Mesendoderm (in vitro differentiated cells): ENCODE measurements at regions not wholly inside any gene's neighbourhood (a gene's known extent, or its start where the extent isn't known, plus 50 kb on each side); places are given as distances from the start of the nearest gene placed in this dataset.

Experiments
- DNase-seq: peaks from one replicate; pipeline ENCODE4 v3.0.0; 2013
- H2AK5ac ChIP-seq: 2 replicates; pipeline ENCODE4 v1.6.1; 2013; ENCODE audit warnings: low read length, inconsistent platforms
- H2BK120ac ChIP-seq: 2 replicates; pipeline ENCODE4 v1.6.1; 2013; ENCODE audit warnings: low read depth, mild to moderate bottlenecking, low read length, moderate library complexity, mixed read lengths
- H2BK15ac ChIP-seq: replicated peaks from 2 replicates; pipeline ENCODE4 v1.6.1; 2013; ENCODE audit warnings: low read depth, mild to moderate bottlenecking, moderate library complexity
- H2BK5ac ChIP-seq: 2 replicates; pipeline ENCODE4 v1.6.1; 2013; ENCODE audit warnings: low read length, inconsistent platforms
- H3K18ac ChIP-seq: 2 replicates; pipeline ENCODE4 v1.6.1; 2013; ENCODE audit warnings: mild to moderate bottlenecking, low read length, mixed read lengths
- H3K23ac ChIP-seq: one replicate; pipeline ENCODE4 v1.6.1; 2013; ENCODE audit warnings: low read length
- H3K27ac ChIP-seq: 2 replicates; pipeline ENCODE4 v1.5.1; 2013; ENCODE audit warnings: low read depth, mild to moderate bottlenecking, inconsistent platforms, low read length, moderate library complexity
- H3K27me3 ChIP-seq: 2 replicates; pipeline ENCODE4 v1.6.1; 2013; ENCODE audit warnings: low read length, control low read depth, mild to moderate bottlenecking, inconsistent platforms; ENCODE audit not compliant: insufficient read depth, poor library complexity
- H3K36me3 ChIP-seq: 2 replicates; pipeline ENCODE4 v1.6.1; 2013; ENCODE audit warnings: low read length, inconsistent platforms; ENCODE audit not compliant: control insufficient read depth, insufficient read depth
- H3K4ac ChIP-seq: one replicate; pipeline ENCODE4 v1.6.1; 2013; ENCODE audit warnings: low read depth, mild to moderate bottlenecking, low read length, moderate library complexity
- H3K4me1 ChIP-seq: 2 replicates; pipeline ENCODE4 v1.6.1; 2013; ENCODE audit warnings: low read depth, low read length, inconsistent platforms; ENCODE audit not compliant: control insufficient read depth
- H3K4me2 ChIP-seq: 2 replicates; pipeline ENCODE4 v1.6.1; 2013; ENCODE audit warnings: low read length
- H3K4me3 ChIP-seq: 2 replicates; pipeline ENCODE4 v1.5.1; 2013; ENCODE audit warnings: mild to moderate bottlenecking, low read length
- H3K56ac ChIP-seq: one replicate; pipeline ENCODE4 v1.6.1; 2013; ENCODE audit warnings: low read length
- H3K79me1 ChIP-seq: 2 replicates; pipeline ENCODE4 v1.6.1; 2013; ENCODE audit warnings: low read length, inconsistent platforms
- H3K79me2 ChIP-seq: 2 replicates; pipeline ENCODE4 v1.6.1; 2013; ENCODE audit warnings: mild to moderate bottlenecking, low read length; ENCODE audit not compliant: control insufficient read depth, insufficient read depth
- H3K9ac ChIP-seq: 2 replicates; pipeline ENCODE4 v1.6.1; 2013; ENCODE audit warnings: low read length, inconsistent platforms
- H4K5ac ChIP-seq: one replicate; pipeline ENCODE4 v1.6.1; 2013; ENCODE audit warnings: low read length
- H4K8ac ChIP-seq: one replicate; pipeline ENCODE4 v1.6.1; 2013; ENCODE audit warnings: low read depth, mild to moderate bottlenecking, control low read depth, low read length, moderate library complexity
- WGBS: extraction: QIAGEN DNeasy Blood & Tissue Kit; methylation state at CpG from one replicate; pipeline ENCODE4 v1.1.7; 2013; ENCODE audit warnings: low lambda C conversion rate, missing lambda C conversion rate; ENCODE audit not compliant: insufficient coverage; ENCODE audit errors: extremely low coverage; 5-methylcytosine and 5-hydroxymethylcytosine counted together

DNA sequence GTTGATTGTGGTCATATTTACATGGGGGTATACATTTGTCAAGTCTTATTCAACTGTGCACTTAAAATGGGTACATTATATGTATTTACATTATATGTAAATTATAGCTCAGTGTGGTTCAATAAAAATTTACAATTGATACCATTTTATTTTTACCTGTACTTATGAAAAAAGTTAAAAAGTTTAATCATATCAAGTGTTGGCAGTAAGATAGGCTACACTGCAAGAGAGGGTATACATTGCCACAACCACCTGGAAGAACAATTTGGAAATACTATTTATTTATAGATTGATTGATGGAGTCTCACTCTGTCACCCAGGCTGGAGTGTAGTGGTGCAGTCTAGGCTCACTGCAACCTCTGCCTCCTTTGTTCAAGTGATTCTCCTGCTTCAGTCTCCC lies 453.3 kb downstream of the XYLT1 start:
- no peak overlapping the region for H2BK120ac ChIP-seq
- no peak overlapping the region for H2BK5ac ChIP-seq
- no peak overlapping the region for H3K23ac ChIP-seq
- no peak overlapping the region for H3K4me3 ChIP-seq
- no peak overlapping the region for H3K4ac ChIP-seq
- no peaks in the 10 kb centered on the region for H3K4me1 ChIP-seq
- no peak overlapping the region for H3K56ac ChIP-seq
- no peak overlapping the region for H3K27ac ChIP-seq
- no peak overlapping the region for H4K8ac ChIP-seq
- no peak overlapping the region for H3K18ac ChIP-seq
- H4K5ac ChIP-seq, result no peak overlapping the region
- no peak overlapping the region for H2AK5ac ChIP-seq
- no peaks in the 10 kb centered on the region for H3K36me3 ChIP-seq
- no peaks in the 10 kb centered on the region for H3K79me1 ChIP-seq
- no peak overlapping the region for H2BK15ac ChIP-seq
- no peaks in the 10 kb centered on the region for H3K27me3 ChIP-seq
- H3K79me2 ChIP-seq, result no peaks in the 10 kb centered on the region
- H3K9ac ChIP-seq, result no peak overlapping the region
- no peak overlapping the region for H3K4me2 ChIP-seq
- DNase-seq, result no peak

- H3K4me3 ChIP-seq, result no peak overlapping the region
- no CpG with 5 or more reads among the region's 4 CpGs for WGBS
Measured at GRCh38 chr16:17018585-17018939, 452.2 kb downstream of the XYLT1 start.

DNA sequence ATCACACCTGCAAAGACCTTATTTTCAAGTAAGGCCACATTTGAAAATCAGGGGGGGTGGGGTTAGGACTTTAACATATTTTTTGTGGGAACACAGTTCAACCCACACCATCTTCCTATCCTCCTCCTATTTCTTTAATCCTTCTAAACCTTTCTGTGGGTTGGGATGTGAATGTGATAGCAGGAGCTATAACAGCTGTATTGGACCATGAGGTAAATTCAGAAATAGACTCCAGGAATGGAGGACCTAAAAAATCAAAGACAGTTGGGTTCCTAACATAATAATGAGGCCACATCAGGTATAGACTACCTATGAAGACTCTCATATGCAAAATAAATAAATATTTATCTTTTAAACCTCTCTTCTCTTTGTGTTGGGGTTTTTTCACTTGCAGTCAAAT lies 451.4 kb downstream of the XYLT1 start:
- H3K79me2 ChIP-seq, result no peaks in the 10 kb centered on the region

More at GRCh38 chr16:17018585-17018939, 452.2 kb downstream of the XYLT1 start:
- H3K27ac ChIP-seq, result no peak overlapping the region
- peak; percentile 68 for DNase-seq
- no peak overlapping the region for H3K56ac ChIP-seq
- H3K36me3 ChIP-seq, result no peaks in the 10 kb centered on the region
- no peak overlapping the region for H3K18ac ChIP-seq
- H2BK120ac ChIP-seq, result no peak overlapping the region
- no peak overlapping the region for H2BK5ac ChIP-seq
- no peak overlapping the region for H3K9ac ChIP-seq
- no peak overlapping the region for H4K5ac ChIP-seq
- H3K4me2 ChIP-seq, result no peak overlapping the region
- H3K79me1 ChIP-seq, result no peaks in the 10 kb centered on the region
- H3K79me2 ChIP-seq, result no peaks in the 10 kb centered on the region
- H3K27me3 ChIP-seq, result no peaks in the 10 kb centered on the region
- no peak overlapping the region for H3K23ac ChIP-seq
- H3K4me1 ChIP-seq, result no peaks in the 10 kb centered on the region
- H2BK15ac ChIP-seq, result no peak overlapping the region
- H2AK5ac ChIP-seq, result no peak overlapping the region
- H3K4ac ChIP-seq, result no peak overlapping the region
- no peak overlapping the region for H4K8ac ChIP-seq

GRCh38 chr16:17023606-17024005 lies 447.2 kb downstream of the XYLT1 start:
- H3K4me1 ChIP-seq, result no peaks in the 10 kb centered on the region
- no peak overlapping the region for H3K56ac ChIP-seq
- no peak overlapping the region for H2BK120ac ChIP-seq
- no peak overlapping the region for H4K8ac ChIP-seq
- H3K4me2 ChIP-seq, result no peak overlapping the region
- no peak overlapping the region for H4K5ac ChIP-seq
- H3K27ac ChIP-seq, result no peak overlapping the region
- no peak overlapping the region for H3K4me3 ChIP-seq
- no peak overlapping the region for H3K9ac ChIP-seq
- no peak overlapping the region for H2BK15ac ChIP-seq
- H3K79me1 ChIP-seq, result no peaks in the 10 kb centered on the region
- no CpG with 5 or more reads among the region's 4 CpGs for WGBS
- H2AK5ac ChIP-seq, result no peak overlapping the region
- H3K18ac ChIP-seq, result no peak overlapping the region
- H2BK5ac ChIP-seq, result no peak overlapping the region
- H3K27me3 ChIP-seq, result no peaks in the 10 kb centered on the region
- H3K23ac ChIP-seq, result no peak overlapping the region
- no peaks in the 10 kb centered on the region for H3K79me2 ChIP-seq
- no peaks in the 10 kb centered on the region for H3K36me3 ChIP-seq
- DNase-seq, result no peak
- no peak overlapping the region for H3K4ac ChIP-seq

More for the DNA sequence above, 451.4 kb downstream of the XYLT1 start:
- Histone ChIP-seq H3K27ac (no peak overlapping the region), H3K4me1 (no peaks in the 10 kb centered on the region), H3K18ac (no peak overlapping the region), H4K8ac (no peak overlapping the region), H2BK15ac (no peak overlapping the region), H3K36me3 (no peaks in the 10 kb centered on the region), H4K5ac (no peak overlapping the region), H3K4me2 (no peak overlapping the region), H3K23ac (no peak overlapping the region), H3K9ac (no peak overlapping the region), H2BK5ac (no peak overlapping the region), H2BK120ac (no peak overlapping the region), H3K79me1 (no peaks in the 10 kb centered on the region), H3K4me3 (no peak overlapping the region), H3K56ac (no peak overlapping the region), H3K27me3 (no peaks in the 10 kb centered on the region), H3K4ac (no peak overlapping the region), H2AK5ac (no peak overlapping the region)
- no peak for DNase-seq

GRCh38 chr16:17024514-17024913 lies 446.2 kb downstream of the XYLT1 start:
- Histone ChIP-seq H3K18ac (no peak overlapping the region), H3K4me1 (no peaks in the 10 kb centered on the region), H3K9ac (no peak overlapping the region), H3K27ac (no peak overlapping the region), H3K4me3 (no peak overlapping the region), H3K79me2 (no peaks in the 10 kb centered on the region), H3K79me1 (no peaks in the 10 kb centered on the region), H2BK15ac (no peak overlapping the region), H4K5ac (no peak overlapping the region), H3K4ac (no peak overlapping the region), H4K8ac (no peak overlapping the region), H2BK120ac (no peak overlapping the region), H3K23ac (no peak overlapping the region), H3K4me2 (no peak overlapping the region), H2AK5ac (no peak overlapping the region), H2BK5ac (no peak overlapping the region), H3K56ac (no peak overlapping the region), H3K27me3 (no peaks in the 10 kb centered on the region), H3K36me3 (no peaks in the 10 kb centered on the region)
- no CpG with 5 or more reads among the region's 7 CpGs for WGBS
- no peak for DNase-seq

- Histone ChIP-seq H4K8ac (no peak overlapping the region), H3K79me1 (no peaks in the 10 kb centered on the region), H3K9ac (no peak overlapping the region), H3K36me3 (no peaks in the 10 kb centered on the region), H3K4me2 (no peak overlapping the region), H3K27me3 (no peaks in the 10 kb centered on the region), H2AK5ac (no peak overlapping the region), H3K4me1 (no peaks in the 10 kb centered on the region), H2BK120ac (no peak overlapping the region), H3K23ac (no peak overlapping the region), H3K4me3 (no peak overlapping the region), H4K5ac (no peak overlapping the region), H3K27ac (no peak overlapping the region), H2BK5ac (no peak overlapping the region), H2BK15ac (no peak overlapping the region), H3K56ac (no peak overlapping the region), H3K18ac (no peak overlapping the region), H3K79me2 (no peaks in the 10 kb centered on the region), H3K4ac (no peak overlapping the region)
- no peak for DNase-seq
- no CpG with 5 or more reads among the region's 2 CpGs for WGBS
Measured at GRCh38 chr16:17026600-17027242, 444.0 kb downstream of the XYLT1 start.
